GM18519 (cell line): ENCODE measurements at regions not wholly inside any gene's neighbourhood (a gene's known extent, or its start where the extent isn't known, plus 50 kb on each side); places are given as distances from the start of the nearest gene placed in this dataset.
A peak's percentile ranks its signal among the peaks of the same experiment; 100 is the strongest.
"Not testable (repeated sequence)": the region's sequence is repeated elsewhere in the genome, so short reads cannot be mapped to it uniquely, and the experiment has no call there.

Experiments
- ATAC-seq: cut with Tn5 transposase; IDR thresholded peaks from one replicate; pipeline ENCODE4 v1.9.1; 2021; ENCODE audit warnings: mild to moderate bottlenecking, moderate library complexity; ENCODE audit not compliant: unreplicated experiment, low FRiP score

GRCh38 chr9:26673261-26673660 lies 219.3 kb downstream of the CAAP1 start:
- no peak for ATAC-seq

- ATAC-seq = peak; percentile 65
These were observed 222.6 kb downstream of the CAAP1 start for GRCh38 chr9:26669701-26670670.

GRCh38 chr9:26667882-26668281 lies 224.7 kb downstream of the CAAP1 start:
- no peak for ATAC-seq

- ATAC-seq = no peak
These were observed 226.9 kb downstream of the CAAP1 start for GRCh38 chr9:26665666-26666065.

GRCh38 chr9:26664087-26664773 lies 228.4 kb downstream of the CAAP1 start:
- not testable (repeated sequence) for ATAC-seq

GRCh38 chr9:26662476-26662875 lies 230.1 kb downstream of the CAAP1 start:
- no peak for ATAC-seq

- ATAC-seq = no peak
These were observed 234.1 kb downstream of the CAAP1 start for GRCh38 chr9:26658476-26658875.

GRCh38 chr9:26657958-26658357 lies 234.6 kb downstream of the CAAP1 start:
- ATAC-seq = no peak

- ATAC-seq = no peak
These were observed 236.4 kb downstream of the CAAP1 start for GRCh38 chr9:26656003-26656870.

GRCh38 chr9:26655166-26655565 lies 237.4 kb downstream of the CAAP1 start:
- ATAC-seq = no peak

GRCh38 chr9:26650325-26650724 lies 242.3 kb downstream of the CAAP1 start:
- ATAC-seq = no peak

- ATAC-seq = no peak
These were observed 248.8 kb downstream of the CAAP1 start for GRCh38 chr9:26643826-26644225.

- no peak for ATAC-seq
These were observed 252.8 kb downstream of the CAAP1 start for GRCh38 chr9:26639761-26640160.

- ATAC-seq = no peak
These were observed 255.5 kb downstream of the CAAP1 start for GRCh38 chr9:26637101-26637500.

GRCh38 chr9:26613851-26614350 lies 278.7 kb downstream of the CAAP1 start:
- not testable (repeated sequence) for ATAC-seq

GRCh38 chr9:26612211-26612610 lies 280.4 kb downstream of the CAAP1 start:
- no peak for ATAC-seq

- ATAC-seq = no peak
These were observed 285.8 kb downstream of the CAAP1 start for GRCh38 chr9:26606756-26607155.

- no peak for ATAC-seq
These were observed 287.2 kb downstream of the CAAP1 start for GRCh38 chr9:26605367-26605766.

- ATAC-seq = no peak
These were observed 288.4 kb downstream of the CAAP1 start for GRCh38 chr9:26604076-26604662.

- ATAC-seq = no peak
These were observed 289.0 kb downstream of the CAAP1 start for GRCh38 chr9:26603617-26604016.
